Erythroblast (primary cell): ENCODE measurements at regions not wholly inside any gene's neighbourhood (a gene's known extent, or its start where the extent isn't known, plus 50 kb on each side); places are given as distances from the start of the nearest gene placed in this dataset.

Experiments used
- GATA1 ChIP-seq: IDR thresholded peaks from 2 replicates; pipeline ENCODE4 v1.6.1; 2011; ENCODE audit warnings: low read depth, mild to moderate bottlenecking, control low read depth, low read length, moderate library complexity
- POLR2A ChIP-seq: IDR thresholded peaks from 2 replicates; pipeline ENCODE4 v1.6.1; 2011; ENCODE audit warnings: mild to moderate bottlenecking, low read length

GRCh38 chr11:45092901-45093760 is 53.3 kb upstream of the PRDM11 start:
- TF ChIP-seq POLR2A (no peak), GATA1 (no peak)
